HCT116 (cell line): ENCODE measurements at regions not wholly inside any gene's neighbourhood (a gene's known extent, or its start where the extent isn't known, plus 50 kb on each side); places are given as distances from the start of the nearest gene placed in this dataset.

Source experiments
- ATAC-seq: fragments of 200-7000 bp; cut with Tn5 transposase; 2 replicates; pipeline ENCODE4 v1.9.1; 2020; ENCODE audit warnings: mild to moderate bottlenecking, moderate library complexity
- BruUV-seq: library from RNA; stranded (reverse); fragments of 400-500 nt; replicated peaks from 2 replicates; lab custom pipeline; 2021; lab: Mats Ljungman, UMichigan
- CTCF ChIA-PET: fragments of 300-600 bp; sonication (Branson Sonifier 250); formaldehyde crosslinking; loops from one replicate; lab custom pipeline; 2021; ENCODE audit warnings: antibody characterized with exemption; lab: Charles Lee
- POLR2A ChIA-PET: fragments of 300-600, 350-600 bp; sonication (Branson Sonifier 250); formaldehyde crosslinking; loops from one replicate; lab custom pipeline; 2021; ENCODE audit warnings: antibody characterized with exemption; lab: Charles Lee
- RAD21 ChIA-PET, 2 experiments: fragments of 300-600 bp; sonication (Branson Sonifier 250); formaldehyde crosslinking; loops; one replicate each; lab custom pipeline; 2023; ENCODE audit warnings: low total read pairs in 2 of 2; ENCODE audit not compliant: uncharacterized antibody in 2 of 2, unreplicated experiment in 2 of 2, low non-redundant PET in 1 of 2; lab: Charles Lee
- DNase-seq: peaks from one replicate; pipeline ENCODE4 v3.0.0-alpha.2; 2010; ENCODE audit warnings: low read depth, low spot score
- H2AFZ ChIP-seq: fragments of 200-600 bp; shearing (Covaris generic), sonication (generic); 2 replicates; pipeline ENCODE4 v1.6.1; 2017; ENCODE audit warnings: low read depth, mixed run types, mixed read lengths, antibody characterized with exemption, low read length; ENCODE audit not compliant: poor library complexity, severe bottlenecking
- H3K27ac ChIP-seq: 2 replicates; pipeline ENCODE4 v1.5.1; 2012; ENCODE audit warnings: low read depth, low read length
- H3K27me3 ChIP-seq: fragments of 200-600 bp; sonication (generic); 2 replicates; pipeline ENCODE4 v1.6.1; 2016; ENCODE audit warnings: mixed run types, low read length, mixed read lengths; ENCODE audit not compliant: insufficient read depth
- H3K36me3 ChIP-seq, 2 experiments: fragments of 200-500 bp in 1 of 2; fragments of 200-600 bp in 1 of 2; sonication (Bioruptor generic) in 1 of 2; sonication (generic) in 1 of 2; 2 replicates each; pipeline versions ENCODE4 v1.5.1 to v1.6.1; 2014 to 2016; ENCODE audit warnings: low read length in 2 of 2, inconsistent platforms in 1 of 2, mixed read lengths in 1 of 2, mixed run types in 1 of 2; ENCODE audit not compliant: insufficient read depth in 2 of 2, control insufficient read depth in 1 of 2
- H3K4me1 ChIP-seq, 2 experiments: fragments of 200-600 bp in 1 of 2; sonication (generic) in 1 of 2; 2 replicates each; pipeline versions ENCODE4 v1.5.1 to v1.6.1; 2012 to 2017; ENCODE audit warnings: low read length in 2 of 2, inconsistent platforms in 1 of 2, mild to moderate bottlenecking in 1 of 2, mixed read lengths in 1 of 2, mixed run types in 1 of 2, moderate library complexity in 1 of 2; ENCODE audit not compliant: insufficient read depth in 2 of 2, control insufficient read depth in 1 of 2
- H3K4me2 ChIP-seq: fragments of 200-600 bp; sonication (generic); 2 replicates; pipeline ENCODE4 v1.6.1; 2017; ENCODE audit warnings: mixed run types, low read length, mixed read lengths
- H3K4me3 ChIP-seq, 2 experiments: fragments of 200-600 bp in 1 of 2; sonication (generic) in 1 of 2; replicated peaks in 1 of 2; 2 replicates each; pipeline ENCODE4 v1.5.1; 2011 to 2016; ENCODE audit warnings: low read length in 2 of 2, control low read depth in 1 of 2, low read depth in 1 of 2, mild to moderate bottlenecking in 1 of 2, mixed read lengths in 1 of 2, mixed run types in 1 of 2
- H3K79me2 ChIP-seq: fragments of 200-600 bp; sonication (generic); 2 replicates; pipeline ENCODE4 v1.6.1; 2017; ENCODE audit warnings: mild to moderate bottlenecking, mixed run types, low read length, moderate library complexity, mixed read lengths; ENCODE audit not compliant: insufficient read depth
- H3K9ac ChIP-seq: fragments of 200-600 bp; sonication (generic); 2 replicates; pipeline ENCODE4 v1.6.1; 2016; ENCODE audit warnings: low read length, mixed read lengths
- H3K9me2 ChIP-seq: fragments of 200-600 bp; sonication (generic), shearing (Covaris generic); 2 replicates; pipeline ENCODE4 v1.6.1; 2017; ENCODE audit warnings: mixed run types, mild to moderate bottlenecking, moderate library complexity; ENCODE audit not compliant: insufficient read depth
- H3K9me3 ChIP-seq, 2 experiments: fragments of 200-500 bp in 1 of 2; fragments of 200-600 bp in 1 of 2; sonication (Bioruptor generic) in 1 of 2; sonication (generic) in 1 of 2; 2 replicates each; pipeline ENCODE4 v1.6.1; 2014 to 2017; ENCODE audit warnings: low read length in 2 of 2, mixed read lengths in 2 of 2, inconsistent platforms in 1 of 2, low read depth in 1 of 2, mild to moderate bottlenecking in 1 of 2, mixed run types in 1 of 2, moderate library complexity in 1 of 2; ENCODE audit not compliant: control insufficient read depth in 1 of 2, insufficient read depth in 1 of 2
- H4K20me1 ChIP-seq: fragments of 200-600 bp; sonication (generic), shearing (Covaris generic); 2 replicates; pipeline ENCODE4 v1.6.1; 2017; ENCODE audit warnings: mixed run types, mild to moderate bottlenecking, moderate library complexity; ENCODE audit not compliant: insufficient read depth
- CBX3 ChIP-seq: IDR thresholded peaks from 2 replicates; pipeline ENCODE4 v1.6.1; 2012; ENCODE audit warnings: low read depth
- CEBPB ChIP-seq: IDR thresholded peaks from 2 replicates; pipeline ENCODE4 v1.6.1; 2012; ENCODE audit warnings: low read depth
- ELF1 ChIP-seq: IDR thresholded peaks from 2 replicates; pipeline ENCODE4 v1.6.1; 2012; ENCODE audit warnings: low read depth, borderline replicate concordance
- EZH2 ChIP-seq: fragments of 200-600 bp; sonication (generic); IDR thresholded peaks from 2 replicates; pipeline ENCODE4 v1.6.1; 2017; ENCODE audit warnings: antibody characterized with exemption, mixed run types
- EZH2phosphoT487 ChIP-seq: fragments of 200-600 bp; IDR thresholded peaks from 2 replicates; pipeline ENCODE4 v1.6.1; 2018; ENCODE audit warnings: antibody characterized with exemption, borderline replicate concordance
- FOSL1 ChIP-seq: IDR thresholded peaks from 2 replicates; pipeline ENCODE4 v1.6.1; 2012; ENCODE audit warnings: low read depth
- JUND ChIP-seq: IDR thresholded peaks from 2 replicates; pipeline ENCODE4 v1.6.1; 2012
- POLR2A ChIP-seq: IDR thresholded peaks from 2 replicates; pipeline ENCODE4 v1.7.0; 2011; ENCODE audit warnings: borderline replicate concordance; ENCODE audit not compliant: insufficient read depth, insufficient read length; ENCODE audit errors: extremely low read depth
- POLR2AphosphoS5 ChIP-seq: IDR thresholded peaks from 2 replicates; pipeline ENCODE4 v1.6.1; 2011; ENCODE audit warnings: mild to moderate bottlenecking, low read depth, low read length, moderate library complexity
- RAD21 ChIP-seq: IDR thresholded peaks from 2 replicates; pipeline ENCODE4 v1.6.1; 2012; ENCODE audit warnings: low read depth, mild to moderate bottlenecking
- SIN3A ChIP-seq: IDR thresholded peaks from 2 replicates; pipeline ENCODE4 v1.6.1; 2012; ENCODE audit warnings: low read depth
- SRF ChIP-seq: IDR thresholded peaks from 2 replicates; pipeline ENCODE4 v1.6.1; 2012; ENCODE audit warnings: low read depth
- ZFX ChIP-seq: fragments of 450-650 bp; IDR thresholded peaks from 2 replicates; pipeline ENCODE4 v1.6.1; 2017
- ZNF274 ChIP-seq: fragments of 200-500 bp; sonication (Bioruptor generic); IDR thresholded peaks from 2 replicates; pipeline ENCODE4 v1.6.1; 2014; ENCODE audit warnings: mild to moderate bottlenecking, low read depth, low read length, inconsistent platforms
- intact Hi-C: fragments of 100-400 bp; cut with micrococcal nuclease; formaldehyde crosslinking; loops from 2 replicates; pipeline ENCODE4 v1.10.0; 2022
- TF ChIP-seq, protein P1 (sequence below): IDR thresholded peaks from 2 replicates; pipeline ENCODE4 v1.6.1; 2012
- TF ChIP-seq, protein P2 (sequence below): IDR thresholded peaks from 2 replicates; pipeline ENCODE4 v1.6.1; 2011; ENCODE audit warnings: mild to moderate bottlenecking, low read length, moderate library complexity; ENCODE audit not compliant: insufficient replicate concordance; ENCODE audit errors: extremely low read depth
- TF ChIP-seq, protein P3 (sequence below): IDR thresholded peaks from 2 replicates; pipeline ENCODE4 v1.6.1; 2012; ENCODE audit warnings: low read depth

DNA sequence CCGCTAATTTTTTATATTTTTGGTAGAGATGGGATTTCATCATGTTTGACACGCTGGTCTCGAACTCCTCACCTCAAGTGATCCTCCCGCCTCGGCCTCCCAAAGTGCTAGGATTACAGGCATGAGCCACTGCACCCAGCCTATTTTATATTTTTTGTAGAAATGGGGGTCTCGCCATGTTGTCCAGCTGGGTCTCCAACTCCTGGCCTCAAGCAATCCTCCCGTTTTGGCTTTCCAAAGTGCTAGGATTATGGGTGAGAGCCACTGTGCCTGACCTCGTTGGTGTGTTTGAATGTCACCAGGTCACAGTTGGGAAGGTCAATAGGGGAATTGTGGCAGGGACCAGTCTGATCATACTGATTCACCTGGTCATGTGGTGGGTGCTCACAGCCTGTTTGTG is 56.7 kb upstream of the NKD1 start:
- no peak for ATAC-seq
- H3K79me2 ChIP-seq: no peaks in the 10 kb centered on the region
- H3K27ac ChIP-seq: no peak overlapping the region
- CTCF ChIA-PET: no interaction called here
- no peak overlapping the region for H3K9ac ChIP-seq
- no peak overlapping the region for H2AFZ ChIP-seq
- no peak for DNase-seq
- H3K4me3 ChIP-seq: no peak overlapping the region
- BruUV-seq: no TSS peak
- POLR2A ChIA-PET: no interaction called here
- TF ChIP-seq ZNF274 (no peak), RAD21 (no peak), SIN3A (no peak), ZFX (no peak), CBX3 (no peak)
- TF ChIP-seq, protein P1, sequence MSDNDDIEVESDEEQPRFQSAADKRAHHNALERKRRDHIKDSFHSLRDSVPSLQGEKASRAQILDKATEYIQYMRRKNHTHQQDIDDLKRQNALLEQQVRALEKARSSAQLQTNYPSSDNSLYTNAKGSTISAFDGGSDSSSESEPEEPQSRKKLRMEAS: no peak
- TF ChIP-seq, protein P2, sequence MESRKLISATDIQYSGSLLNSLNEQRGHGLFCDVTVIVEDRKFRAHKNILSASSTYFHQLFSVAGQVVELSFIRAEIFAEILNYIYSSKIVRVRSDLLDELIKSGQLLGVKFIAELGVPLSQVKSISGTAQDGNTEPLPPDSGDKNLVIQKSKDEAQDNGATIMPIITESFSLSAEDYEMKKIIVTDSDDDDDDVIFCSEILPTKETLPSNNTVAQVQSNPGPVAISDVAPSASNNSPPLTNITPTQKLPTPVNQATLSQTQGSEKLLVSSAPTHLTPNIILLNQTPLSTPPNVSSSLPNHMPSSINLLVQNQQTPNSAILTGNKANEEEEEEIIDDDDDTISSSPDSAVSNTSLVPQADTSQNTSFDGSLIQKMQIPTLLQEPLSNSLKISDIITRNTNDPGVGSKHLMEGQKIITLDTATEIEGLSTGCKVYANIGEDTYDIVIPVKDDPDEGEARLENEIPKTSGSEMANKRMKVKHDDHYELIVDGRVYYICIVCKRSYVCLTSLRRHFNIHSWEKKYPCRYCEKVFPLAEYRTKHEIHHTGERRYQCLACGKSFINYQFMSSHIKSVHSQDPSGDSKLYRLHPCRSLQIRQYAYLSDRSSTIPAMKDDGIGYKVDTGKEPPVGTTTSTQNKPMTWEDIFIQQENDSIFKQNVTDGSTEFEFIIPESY: no peak
- H3K4me2 ChIP-seq: no peak overlapping the region
- H3K9me2 ChIP-seq: no peaks in the 10 kb centered on the region
- intact Hi-C loops: no loop called here
- no peaks in the 10 kb centered on the region for H3K27me3 ChIP-seq
- no peaks in the 10 kb centered on the region for H3K4me1 ChIP-seq
- RAD21 ChIA-PET: no interaction called here
- H3K36me3 ChIP-seq: no peaks in the 10 kb centered on the region
- no peaks in the 10 kb centered on the region for H3K9me3 ChIP-seq
- no peaks in the 10 kb centered on the region for H4K20me1 ChIP-seq

DNA sequence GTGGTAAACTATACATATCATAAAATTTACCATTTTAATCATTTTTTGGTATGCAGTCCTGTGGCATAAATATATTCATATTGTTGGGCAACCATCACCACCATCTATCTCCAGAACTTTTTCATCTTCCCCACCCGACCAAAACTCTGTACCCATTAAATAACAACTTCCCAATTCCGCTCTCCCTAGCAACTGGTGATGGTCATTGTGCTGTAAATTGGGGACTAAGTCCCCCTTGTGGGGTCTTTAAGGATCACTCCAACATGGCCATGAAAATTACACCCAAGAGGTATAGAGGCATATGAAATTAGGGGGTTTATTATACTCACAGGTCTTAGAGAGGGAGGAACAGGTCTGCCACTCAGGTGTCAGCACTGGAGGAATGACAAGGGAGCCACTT is 57.4 kb upstream of the NKD1 start:
- DNase-seq (no peak), ATAC-seq (no peak)
- RAD21 ChIA-PET: no interaction called here
- no peak for TF ChIP-seq JUND
- no peak for TF ChIP-seq ZFX
- no peak for TF ChIP-seq ZNF274
- TF ChIP-seq EZH2: no peak
- TF ChIP-seq FOSL1: no peak
- no peak for TF ChIP-seq CBX3
- no peak for TF ChIP-seq EZH2phosphoT487
- TF ChIP-seq, protein P1: no peak
- TF ChIP-seq SRF: no peak
- TF ChIP-seq ELF1: no peak
- TF ChIP-seq, protein P3, sequence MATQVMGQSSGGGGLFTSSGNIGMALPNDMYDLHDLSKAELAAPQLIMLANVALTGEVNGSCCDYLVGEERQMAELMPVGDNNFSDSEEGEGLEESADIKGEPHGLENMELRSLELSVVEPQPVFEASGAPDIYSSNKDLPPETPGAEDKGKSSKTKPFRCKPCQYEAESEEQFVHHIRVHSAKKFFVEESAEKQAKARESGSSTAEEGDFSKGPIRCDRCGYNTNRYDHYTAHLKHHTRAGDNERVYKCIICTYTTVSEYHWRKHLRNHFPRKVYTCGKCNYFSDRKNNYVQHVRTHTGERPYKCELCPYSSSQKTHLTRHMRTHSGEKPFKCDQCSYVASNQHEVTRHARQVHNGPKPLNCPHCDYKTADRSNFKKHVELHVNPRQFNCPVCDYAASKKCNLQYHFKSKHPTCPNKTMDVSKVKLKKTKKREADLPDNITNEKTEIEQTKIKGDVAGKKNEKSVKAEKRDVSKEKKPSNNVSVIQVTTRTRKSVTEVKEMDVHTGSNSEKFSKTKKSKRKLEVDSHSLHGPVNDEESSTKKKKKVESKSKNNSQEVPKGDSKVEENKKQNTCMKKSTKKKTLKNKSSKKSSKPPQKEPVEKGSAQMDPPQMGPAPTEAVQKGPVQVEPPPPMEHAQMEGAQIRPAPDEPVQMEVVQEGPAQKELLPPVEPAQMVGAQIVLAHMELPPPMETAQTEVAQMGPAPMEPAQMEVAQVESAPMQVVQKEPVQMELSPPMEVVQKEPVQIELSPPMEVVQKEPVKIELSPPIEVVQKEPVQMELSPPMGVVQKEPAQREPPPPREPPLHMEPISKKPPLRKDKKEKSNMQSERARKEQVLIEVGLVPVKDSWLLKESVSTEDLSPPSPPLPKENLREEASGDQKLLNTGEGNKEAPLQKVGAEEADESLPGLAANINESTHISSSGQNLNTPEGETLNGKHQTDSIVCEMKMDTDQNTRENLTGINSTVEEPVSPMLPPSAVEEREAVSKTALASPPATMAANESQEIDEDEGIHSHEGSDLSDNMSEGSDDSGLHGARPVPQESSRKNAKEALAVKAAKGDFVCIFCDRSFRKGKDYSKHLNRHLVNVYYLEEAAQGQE: no peak
- no peak for TF ChIP-seq POLR2AphosphoS5
- TF ChIP-seq POLR2A: no peak
- no peak for TF ChIP-seq SIN3A
- no peak for TF ChIP-seq CEBPB

More for the DNA sequence above, 57.4 kb upstream of the NKD1 start:
- H3K4me2 ChIP-seq: no peak overlapping the region
- no TSS peak for BruUV-seq
- H3K9me3 ChIP-seq: no peaks in the 10 kb centered on the region
- no peak overlapping the region for H3K9ac ChIP-seq
- no peaks in the 10 kb centered on the region for H3K79me2 ChIP-seq
- no peaks in the 10 kb centered on the region for H3K9me2 ChIP-seq
- no peaks in the 10 kb centered on the region for H3K36me3 ChIP-seq
- H3K27ac ChIP-seq: no peak overlapping the region
- POLR2A ChIA-PET: no interaction called here
- no peaks in the 10 kb centered on the region for H3K27me3 ChIP-seq
- CTCF ChIA-PET: no interaction called here
- no peak overlapping the region for H2AFZ ChIP-seq
- H3K4me3 ChIP-seq: no peak overlapping the region
- intact Hi-C loops: no loop called here
- H3K4me1 ChIP-seq: no peaks in the 10 kb centered on the region
- no peaks in the 10 kb centered on the region for H4K20me1 ChIP-seq
